ENCODE measurements at regions not wholly inside any gene's neighbourhood (a gene's known extent, or its start where the extent isn't known, plus 50 kb on each side); places are given as distances from the start of the nearest gene placed in this dataset.

- TF ChIP-seq POLR2A (IDR thresholded peaks at IDR 0.05; ENCODE audit: low read length) (no peak), GATA1 (IDR thresholded peaks at IDR 0.05; ENCODE audit: low read depth, low read length) (no peak)
Measured at GRCh38 chr2:163859951-163860350, 124.1 kb upstream of the FIGN start.

All from erythroblast (primary cell).